HEK293T (cell line): ENCODE measurements at regions not wholly inside any gene's neighbourhood (a gene's known extent, or its start where the extent isn't known, plus 50 kb on each side); places are given as distances from the start of the nearest gene placed in this dataset.

Experiments
- CTCF ChIA-PET: fragments of 350-600 bp; formaldehyde crosslinking; extraction: SDS; loops from one replicate; lab custom pipeline; 2021; ENCODE audit warnings: antibody characterized with exemption, inconsistent platforms; lab: Yijun Ruan, JAX
- POLR2A ChIA-PET: fragments of 350-600 bp; formaldehyde crosslinking; extraction: SDS; loops from one replicate; lab custom pipeline; 2020; ENCODE audit warnings: antibody characterized with exemption, inconsistent platforms; lab: Yijun Ruan, JAX
- DNase-seq: peaks from one replicate; pipeline ENCODE4 v3.0.0; 2012; ENCODE audit warnings: mixed read lengths; ENCODE audit errors: extremely low spot score
- ARNT ChIP-seq: fragments of 450-650 bp; IDR thresholded peaks from 2 replicates; pipeline ENCODE4 v1.6.1; 2017; ENCODE audit warnings: mild to moderate bottlenecking
- BHLHE40 ChIP-seq: fragments of 450-650 bp; IDR thresholded peaks from 2 replicates; pipeline ENCODE4 v1.6.1; 2016; ENCODE audit warnings: mild to moderate bottlenecking, moderate library complexity, borderline replicate concordance
- CTBP1 ChIP-seq: fragments of 450-650 bp; IDR thresholded peaks from 2 replicates; pipeline ENCODE4 v1.6.1; 2016; ENCODE audit warnings: borderline replicate concordance
- ELF4 ChIP-seq: fragments of 450-650 bp; IDR thresholded peaks from 2 replicates; pipeline ENCODE4 v1.6.1; 2017; ENCODE audit warnings: antibody characterized with exemption
- FOXA1 ChIP-seq: fragments of 450-650 bp; IDR thresholded peaks from 2 replicates; pipeline ENCODE4 v1.6.1; 2016; ENCODE audit warnings: mild to moderate bottlenecking
- FOXK2 ChIP-seq: fragments of 450-650 bp; IDR thresholded peaks from 2 replicates; pipeline ENCODE4 v1.6.1; 2016; ENCODE audit warnings: mild to moderate bottlenecking
- FOXM1 ChIP-seq: fragments of 450-650 bp; IDR thresholded peaks from 2 replicates; pipeline ENCODE4 v1.6.1; 2017; ENCODE audit warnings: mild to moderate bottlenecking, borderline replicate concordance
- HDGF ChIP-seq: fragments of 450-650 bp; IDR thresholded peaks from 2 replicates; pipeline ENCODE4 v1.6.1; 2017; ENCODE audit warnings: antibody characterized with exemption, borderline replicate concordance
- L3MBTL2 ChIP-seq: fragments of 450-650 bp; conservative IDR thresholded peaks from 2 replicates; pipeline ENCODE4 v1.6.1; 2016; ENCODE audit warnings: mild to moderate bottlenecking
- LEF1 ChIP-seq: fragments of 450-650 bp; IDR thresholded peaks from 2 replicates; pipeline ENCODE4 v1.6.1; 2017; ENCODE audit warnings: mild to moderate bottlenecking, borderline replicate concordance
- NFRKB ChIP-seq: fragments of 450-650 bp; IDR thresholded peaks from 2 replicates; pipeline ENCODE4 v1.6.1; 2016; ENCODE audit warnings: mild to moderate bottlenecking, moderate library complexity
- SP1 ChIP-seq: fragments of 450-650 bp; IDR thresholded peaks from 2 replicates; pipeline ENCODE4 v1.6.1; 2017
- SUZ12 ChIP-seq: fragments of 450-650 bp; IDR thresholded peaks from 2 replicates; pipeline ENCODE4 v1.6.1; 2016; ENCODE audit warnings: mild to moderate bottlenecking
- TARDBP ChIP-seq: fragments of 450-650 bp; IDR thresholded peaks from 2 replicates; pipeline ENCODE4 v1.6.1; 2016
- ZNF384 ChIP-seq: fragments of 450-650 bp; IDR thresholded peaks from 2 replicates; pipeline ENCODE4 v1.6.1; 2016
- TF ChIP-seq, protein P1 (sequence below): fragments of 450-650 bp; IDR thresholded peaks from 2 replicates; pipeline ENCODE4 v1.6.1; 2016

DNA sequence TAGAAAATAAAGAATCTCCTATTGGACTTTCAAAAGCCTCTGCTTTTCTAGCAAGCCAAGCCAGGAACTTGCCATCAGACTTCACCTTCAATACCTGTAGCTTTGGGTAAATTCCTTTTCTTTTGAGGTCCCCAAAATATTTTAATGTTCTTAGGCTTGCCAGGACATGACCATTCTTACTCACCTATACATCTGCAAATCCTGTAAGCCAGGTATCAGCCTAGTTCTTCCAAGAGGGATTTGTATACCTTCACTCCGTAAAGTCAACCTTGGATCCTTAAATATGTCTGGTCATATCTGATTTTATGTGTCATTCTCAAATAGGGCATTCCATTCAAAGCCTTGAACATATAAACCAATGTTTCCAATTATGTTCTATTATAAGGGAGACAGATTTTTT is 210.6 kb upstream of the CELF2 start:
- POLR2A ChIA-PET: no interaction called here
- no peak for DNase-seq
- no peak for TF ChIP-seq FOXK2
- CTCF ChIA-PET: no interaction called here

GRCh38 chr10:10811562-10811961 is 206.1 kb upstream of the CELF2 start:
- DNase-seq: no peak
- ChIA-PET POLR2A (no interaction called here), CTCF (no interaction called here)
- TF ChIP-seq FOXK2 (no peak), CTBP1 (no peak), ZNF384 (no peak), LEF1 (no peak), ARNT (no peak), BHLHE40 (no peak), NFRKB (no peak), ELF4 (no peak)
- TF ChIP-seq, protein P1, sequence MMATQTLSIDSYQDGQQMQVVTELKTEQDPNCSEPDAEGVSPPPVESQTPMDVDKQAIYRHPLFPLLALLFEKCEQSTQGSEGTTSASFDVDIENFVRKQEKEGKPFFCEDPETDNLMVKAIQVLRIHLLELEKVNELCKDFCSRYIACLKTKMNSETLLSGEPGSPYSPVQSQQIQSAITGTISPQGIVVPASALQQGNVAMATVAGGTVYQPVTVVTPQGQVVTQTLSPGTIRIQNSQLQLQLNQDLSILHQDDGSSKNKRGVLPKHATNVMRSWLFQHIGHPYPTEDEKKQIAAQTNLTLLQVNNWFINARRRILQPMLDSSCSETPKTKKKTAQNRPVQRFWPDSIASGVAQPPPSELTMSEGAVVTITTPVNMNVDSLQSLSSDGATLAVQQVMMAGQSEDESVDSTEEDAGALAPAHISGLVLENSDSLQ: no peak

DNA sequence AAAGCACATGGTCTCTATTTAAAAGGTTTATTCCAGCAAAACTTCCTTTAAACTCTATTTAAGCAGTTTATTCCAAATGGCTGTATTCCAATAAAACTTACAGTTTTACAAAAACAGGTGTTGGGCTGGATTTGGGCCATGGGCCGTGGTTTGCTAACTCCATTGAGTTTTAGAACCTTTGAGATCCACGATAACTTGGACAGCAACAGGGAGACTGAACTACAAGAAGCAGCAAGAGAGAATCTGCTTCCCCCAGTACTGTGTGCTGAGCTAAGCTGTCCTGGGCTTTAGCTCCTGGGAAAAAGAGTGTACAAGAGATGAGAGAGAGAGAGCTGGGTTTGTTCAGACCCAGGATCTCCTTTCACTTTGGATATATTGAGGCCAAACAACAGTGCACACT is 204.0 kb upstream of the CELF2 start:
- DNase-seq: no peak
- TF ChIP-seq TARDBP: no peak
- TF ChIP-seq ZNF384: no peak
- TF ChIP-seq ARNT: no peak
- TF ChIP-seq FOXM1: no peak
- TF ChIP-seq CTBP1: no peak
- TF ChIP-seq ELF4: no peak
- TF ChIP-seq BHLHE40: no peak
- TF ChIP-seq L3MBTL2: no peak
- no peak for TF ChIP-seq LEF1
- no peak for TF ChIP-seq SP1
- no peak for TF ChIP-seq NFRKB
- CTCF ChIA-PET: no interaction called here
- POLR2A ChIA-PET: no interaction called here

GRCh38 chr10:10814069-10814468 is 203.6 kb upstream of the CELF2 start:
- TF ChIP-seq NFRKB: no peak
- no peak for TF ChIP-seq ZNF384
- no peak for TF ChIP-seq HDGF
- TF ChIP-seq ELF4: no peak
- no peak for TF ChIP-seq CTBP1
- TF ChIP-seq BHLHE40: no peak
- no peak for TF ChIP-seq SP1
- TF ChIP-seq ARNT: no peak
- no peak for TF ChIP-seq L3MBTL2
- ChIA-PET CTCF (no interaction called here), POLR2A (no interaction called here)
- DNase-seq: no peak

DNA sequence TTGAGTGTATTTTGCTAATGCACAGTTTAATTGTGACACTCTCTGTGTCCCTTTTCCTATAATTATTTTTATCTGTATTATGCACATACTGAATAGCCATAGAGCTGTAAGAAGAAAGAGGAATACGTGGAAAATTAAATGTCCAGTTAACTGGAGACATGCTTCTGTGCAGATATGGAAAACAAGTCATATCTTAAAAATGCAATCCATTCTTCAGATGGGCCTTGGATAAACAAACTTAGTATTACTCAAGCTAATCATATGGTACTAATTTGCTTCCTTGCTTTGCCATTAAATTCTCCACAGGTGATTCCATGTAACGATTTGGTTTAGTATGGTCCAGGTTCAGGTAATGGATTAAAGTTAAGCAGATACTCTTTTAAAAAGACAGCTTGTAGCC is 201.2 kb upstream of the CELF2 start:
- no peak for DNase-seq
- ChIA-PET POLR2A (no interaction called here), CTCF (no interaction called here)
- TF ChIP-seq TARDBP (no peak), BHLHE40 (no peak), SUZ12 (no peak), NFRKB (no peak), CTBP1 (no peak)

DNA sequence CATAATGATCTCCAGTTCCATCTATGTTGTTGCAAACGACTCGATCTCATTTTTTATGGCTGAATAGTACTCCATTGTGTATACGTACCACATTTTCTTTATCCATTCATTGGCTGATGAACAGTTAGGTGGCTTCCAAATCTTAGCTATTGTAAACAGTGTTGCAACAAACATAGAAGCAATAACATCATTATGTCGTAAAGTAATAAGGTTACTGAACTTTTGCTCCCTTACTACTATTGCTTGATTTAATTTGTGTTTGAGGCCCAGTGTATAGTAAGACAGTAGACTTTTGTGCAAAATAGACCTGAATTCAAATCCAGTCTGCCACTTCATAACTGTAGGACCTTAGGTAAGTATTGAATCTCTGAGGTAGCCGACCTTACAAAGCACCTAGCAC is 200.1 kb upstream of the CELF2 start:
- DNase-seq: no peak
- ChIA-PET POLR2A (no interaction called here), CTCF (no interaction called here)
- no peak for TF ChIP-seq SP1
- no peak for TF ChIP-seq CTBP1
- TF ChIP-seq, protein P1: no peak
- no peak for TF ChIP-seq FOXK2
- TF ChIP-seq L3MBTL2: no peak
- no peak for TF ChIP-seq FOXA1
- no peak for TF ChIP-seq BHLHE40
- no peak for TF ChIP-seq ZNF384

DNA sequence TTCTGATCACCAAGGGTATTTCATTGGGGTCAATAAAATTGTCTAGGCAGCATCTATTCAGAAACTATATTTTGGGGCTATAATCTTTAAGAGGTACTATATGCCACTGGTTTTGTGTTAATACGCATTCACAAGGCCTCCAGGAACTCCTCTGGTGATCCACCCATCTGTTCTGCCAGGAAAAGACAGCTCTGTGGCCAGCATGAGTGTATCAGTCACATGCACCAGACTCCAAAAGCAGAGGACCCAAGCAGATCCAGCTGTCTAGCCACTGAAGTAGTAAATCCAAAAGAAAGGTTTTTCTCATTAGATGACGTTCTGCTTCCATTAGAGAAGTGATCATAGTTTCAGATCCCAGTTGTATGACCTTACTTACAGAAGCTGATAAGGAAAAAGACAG is 199.6 kb upstream of the CELF2 start:
- POLR2A ChIA-PET: no interaction called here
- DNase-seq: no peak
- CTCF ChIA-PET: no interaction called here

More for the DNA sequence above, 199.6 kb upstream of the CELF2 start:
- TF ChIP-seq FOXA1 (no peak), HDGF (no peak), TARDBP (no peak), ARNT (no peak), FOXM1 (no peak), BHLHE40 (no peak), ELF4 (no peak), ZNF384 (no peak), L3MBTL2 (no peak), FOXK2 (no peak), SUZ12 (no peak), SP1 (no peak), NFRKB (no peak), CTBP1 (no peak), LEF1 (no peak)
- TF ChIP-seq, protein P1: no peak
